IPS-NIHi7 (cell line): ENCODE measurements at regions not wholly inside any gene's neighbourhood (a gene's known extent, or its start where the extent isn't known, plus 50 kb on each side); places are given as distances from the start of the nearest gene placed in this dataset.
"Not testable (repeated sequence)": the region's sequence is repeated elsewhere in the genome, so short reads cannot be mapped to it uniquely, and the experiment has no call there.

Source experiments
- DNase-seq: peaks from one replicate; pipeline ENCODE4 v3.0.0; 2012; ENCODE audit warnings: mixed read lengths; ENCODE audit errors: extremely low spot score

- DNase-seq: no peak
Measured at GRCh38 chr1:4215391-4215790, 315.3 kb upstream of the C1orf174 start.

GRCh38 chr1:4216231-4216630 lies 316.2 kb upstream of the C1orf174 start:
- no peak for DNase-seq

- DNase-seq: no peak
Measured at GRCh38 chr1:4218619-4219018, 318.5 kb upstream of the C1orf174 start.

GRCh38 chr1:4219111-4219510 lies 319.0 kb upstream of the C1orf174 start:
- DNase-seq: no peak

- no peak for DNase-seq
Measured at GRCh38 chr1:4219826-4220225, 319.8 kb upstream of the C1orf174 start.

GRCh38 chr1:4220362-4220761 lies 320.3 kb upstream of the C1orf174 start:
- DNase-seq: no peak

- DNase-seq: no peak
Measured at GRCh38 chr1:4221107-4221506, 321.0 kb upstream of the C1orf174 start.

GRCh38 chr1:4224684-4225467 lies 324.8 kb upstream of the C1orf174 start:
- DNase-seq: no peak

- no peak for DNase-seq
Measured at GRCh38 chr1:4227986-4228385, 327.9 kb upstream of the C1orf174 start.

- no peak for DNase-seq
Measured at GRCh38 chr1:4253935-4254334, 353.9 kb upstream of the C1orf174 start.

- DNase-seq: no peak
Measured at GRCh38 chr1:4256351-4256750, 356.3 kb upstream of the C1orf174 start.

GRCh38 chr1:4258146-4258777 lies 358.2 kb upstream of the C1orf174 start:
- DNase-seq: not testable (repeated sequence)

GRCh38 chr1:4261327-4261726 lies 361.3 kb upstream of the C1orf174 start:
- DNase-seq: no peak

GRCh38 chr1:4262665-4263064 lies 362.6 kb upstream of the C1orf174 start:
- no peak for DNase-seq

GRCh38 chr1:4263699-4264098 lies 363.6 kb upstream of the C1orf174 start:
- no peak for DNase-seq

GRCh38 chr1:4265836-4266235 lies 365.8 kb upstream of the C1orf174 start:
- no peak for DNase-seq

- DNase-seq: peak; percentile 10
Measured at GRCh38 chr1:4267381-4268261, 367.5 kb upstream of the C1orf174 start.

- peak; percentile 4 for DNase-seq
Measured at GRCh38 chr1:4268262-4268888, 368.3 kb upstream of the C1orf174 start.

- peak; percentile 7 for DNase-seq
Measured at GRCh38 chr1:4268889-4269284, 368.8 kb upstream of the C1orf174 start.

- peak; percentile 8 for DNase-seq
Measured at GRCh38 chr1:4269330-4269729, 369.3 kb upstream of the C1orf174 start.

GRCh38 chr1:4269952-4270570 lies 370.0 kb upstream of the C1orf174 start:
- DNase-seq: peak; percentile 1
